ENCODE measurements at regions not wholly inside any gene's neighbourhood (a gene's known extent, or its start where the extent isn't known, plus 50 kb on each side); places are given as distances from the start of the nearest gene placed in this dataset.

DNA sequence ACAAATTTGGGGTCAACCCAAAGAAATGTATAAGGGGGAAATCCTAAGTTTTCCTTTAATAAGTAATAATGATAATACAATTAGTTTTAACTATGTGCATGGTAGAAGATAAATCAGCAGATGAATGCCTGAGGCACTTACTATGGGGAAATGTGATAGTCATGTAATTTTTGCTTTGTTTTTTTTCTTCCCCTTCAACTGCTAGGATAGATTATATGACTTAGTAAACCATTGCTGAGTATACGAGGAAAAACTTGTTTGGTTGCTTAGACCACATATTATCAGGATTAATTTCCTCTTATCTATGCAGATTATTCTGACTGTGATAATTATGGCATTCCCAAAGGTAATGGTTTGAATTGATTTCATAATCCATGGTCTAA is 181.1 kb downstream of the TGFB2 start:
- no peak for TF ChIP-seq MBD4 (IDR thresholded peaks at IDR 0.05; ENCODE audit: borderline replicate concordance, low read length)
- no peak for TF ChIP-seq SIN3A (IDR thresholded peaks at IDR 0.05; ENCODE audit: borderline replicate concordance, low read depth, low read length)
- no peak for TF ChIP-seq JDP2 (CRISPR knock-in tag; IDR thresholded peaks at IDR 0.05; ENCODE audit: borderline replicate concordance)
- TF ChIP-seq HNF4G (IDR thresholded peaks at IDR 0.05; ENCODE audit: borderline replicate concordance, low read depth, low read length): no peak
- no peak for TF ChIP-seq HNF4G (CRISPR knock-in tag; IDR thresholded peaks at IDR 0.05; ENCODE audit: borderline replicate concordance, low read depth)
- TF ChIP-seq, protein P1, sequence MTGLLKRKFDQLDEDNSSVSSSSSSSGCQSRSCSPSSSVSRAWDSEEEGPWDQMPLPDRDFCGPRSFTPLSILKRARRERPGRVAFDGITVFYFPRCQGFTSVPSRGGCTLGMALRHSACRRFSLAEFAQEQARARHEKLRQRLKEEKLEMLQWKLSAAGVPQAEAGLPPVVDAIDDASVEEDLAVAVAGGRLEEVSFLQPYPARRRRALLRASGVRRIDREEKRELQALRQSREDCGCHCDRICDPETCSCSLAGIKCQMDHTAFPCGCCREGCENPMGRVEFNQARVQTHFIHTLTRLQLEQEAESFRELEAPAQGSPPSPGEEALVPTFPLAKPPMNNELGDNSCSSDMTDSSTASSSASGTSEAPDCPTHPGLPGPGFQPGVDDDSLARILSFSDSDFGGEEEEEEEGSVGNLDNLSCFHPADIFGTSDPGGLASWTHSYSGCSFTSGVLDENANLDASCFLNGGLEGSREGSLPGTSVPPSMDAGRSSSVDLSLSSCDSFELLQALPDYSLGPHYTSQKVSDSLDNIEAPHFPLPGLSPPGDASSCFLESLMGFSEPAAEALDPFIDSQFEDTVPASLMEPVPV (CRISPR knock-in tag; IDR thresholded peaks at IDR 0.05): no peak
- no peak for TF ChIP-seq RFX5 (IDR thresholded peaks at IDR 0.05; ENCODE audit: low read depth, low read length)

Measured in HepG2 (cell line).